CD4-positive, CD25-positive, alpha-beta regulatory T cell (primary cell): ENCODE measurements at regions not wholly inside any gene's neighbourhood (a gene's known extent, or its start where the extent isn't known, plus 50 kb on each side); places are given as distances from the start of the nearest gene placed in this dataset.

Source experiments
- ATAC-seq, 2 donors: fragments of 150-1000 bp; cut with Tn5 transposase; one replicate each; pipeline ENCODE4 v1.10.0; 2021; ENCODE audit warnings: low read depth in 2 of 2, moderate number of reproducible peaks in 2 of 2, moderate library complexity in 1 of 2
- DNase-seq, 3 donors: peaks; one replicate each; pipeline versions ENCODE4 v3.0.0 to v3.0.0-alpha.2; 2012 to 2022; ENCODE audit warnings: mixed read lengths in 1 of 3
- H3K27ac ChIP-seq: one replicate; pipeline ENCODE4 v1.7.0; 2013; ENCODE audit warnings: mild to moderate bottlenecking, low read length; ENCODE audit not compliant: insufficient read depth, poor library complexity, severe bottlenecking
- H3K27me3 ChIP-seq: one replicate; pipeline ENCODE4 v1.7.0; 2013; ENCODE audit warnings: low read length; ENCODE audit not compliant: control insufficient read depth, insufficient read depth
- H3K36me3 ChIP-seq: one replicate; pipeline ENCODE4 v1.7.0; 2013; ENCODE audit warnings: mild to moderate bottlenecking, low read length, moderate library complexity; ENCODE audit not compliant: control insufficient read depth, insufficient read depth
- H3K4me1 ChIP-seq: 2 replicates; pipeline ENCODE4 v1.7.0; 2013; ENCODE audit warnings: mild to moderate bottlenecking, low read length; ENCODE audit not compliant: insufficient read depth, control insufficient read depth, poor library complexity, severe bottlenecking
- H3K4me3 ChIP-seq: one replicate; pipeline ENCODE4 v1.7.0; 2013; ENCODE audit warnings: low read depth, mild to moderate bottlenecking, low read length, moderate library complexity
- H3K9me3 ChIP-seq, 2 experiments: 1 replicate in 1 of 2; 2 replicates in 1 of 2; pipeline ENCODE4 v1.7.0; 2013; ENCODE audit warnings: low read length in 2 of 2, mild to moderate bottlenecking in 1 of 2, moderate library complexity in 1 of 2; ENCODE audit not compliant: control insufficient read depth in 2 of 2
- H3K27ac Mint-ChIP-seq, 3 donors: one replicate each; pipeline ENCODE4 v1.8.0; 2020 to 2022; ENCODE audit warnings: mild to moderate bottlenecking in 3 of 3, mixed read lengths in 3 of 3, moderate library complexity in 2 of 3
- H3K27me3 Mint-ChIP-seq: one replicate; pipeline ENCODE4 v1.8.0; 2022; ENCODE audit warnings: mild to moderate bottlenecking, mixed read lengths
- H3K36me3 Mint-ChIP-seq: one replicate; pipeline ENCODE4 v1.8.0; 2020; ENCODE audit warnings: mixed read lengths
- H3K4me1 Mint-ChIP-seq, 4 donors: one replicate each; pipeline ENCODE4 v1.8.0; 2020 to 2022; ENCODE audit warnings: mixed read lengths in 4 of 4, mild to moderate bottlenecking in 1 of 4
- H3K4me3 Mint-ChIP-seq, 4 donors: one replicate each; pipeline ENCODE4 v1.8.0; 2020 to 2022; ENCODE audit warnings: mild to moderate bottlenecking in 4 of 4, mixed read lengths in 4 of 4, moderate library complexity in 3 of 4
- H3K9me3 Mint-ChIP-seq, 7 donors: one replicate each; pipeline ENCODE4 v1.8.0; 2020 to 2022; ENCODE audit warnings: mixed read lengths in 7 of 7, mild to moderate bottlenecking in 3 of 7, moderate library complexity in 2 of 7

- ATAC-seq (no peak), DNase-seq (no peak)
- Histone ChIP-seq H3K27me3 (no peaks in the 10 kb centered on the region), H3K27ac (no peak overlapping the region), H3K36me3 (no peaks in the 10 kb centered on the region), H3K4me1 (no peaks in the 10 kb centered on the region), H3K9me3 (no peaks in the 10 kb centered on the region), H3K4me3 (no peak overlapping the region)
- Mint-ChIP-seq H3K27ac (no peak overlapping the region), H3K4me3 (no peak overlapping the region), H3K36me3 (no peaks in the 10 kb centered on the region), H3K4me1 (no peaks in the 10 kb centered on the region), H3K27me3 (no peaks in the 10 kb centered on the region), H3K9me3 (peaks cover 2 to 33% (median 6%) of the 10 kb centered on the region in 7 donors)
These were observed 1411.1 kb upstream of the PCDH7 start for GRCh38 chr4:29309050-29309449.

GRCh38 chr4:29310252-29310651, 1409.9 kb upstream of the PCDH7 start:
- no peak overlapping the region for H3K27ac Mint-ChIP-seq
- ATAC-seq (no peak), DNase-seq (no peak)
- H3K4me1 Mint-ChIP-seq: no peaks in the 10 kb centered on the region
- H3K4me3 Mint-ChIP-seq: no peak overlapping the region
- no peaks in the 10 kb centered on the region for H3K9me3 ChIP-seq
- peaks cover 2 to 29% (median 6%) of the 10 kb centered on the region in 7 donors for H3K9me3 Mint-ChIP-seq
- H3K27me3 Mint-ChIP-seq: no peaks in the 10 kb centered on the region
- no peak overlapping the region for H3K4me3 ChIP-seq
- H3K36me3 ChIP-seq: no peaks in the 10 kb centered on the region
- H3K27ac ChIP-seq: no peak overlapping the region
- H3K27me3 ChIP-seq: no peaks in the 10 kb centered on the region
- H3K4me1 ChIP-seq: no peaks in the 10 kb centered on the region
- no peaks in the 10 kb centered on the region for H3K36me3 Mint-ChIP-seq

- H3K27me3 ChIP-seq: no peaks in the 10 kb centered on the region
- H3K4me1 ChIP-seq: no peaks in the 10 kb centered on the region
- H3K27ac ChIP-seq: no peak overlapping the region
- Mint-ChIP-seq H3K36me3 (no peaks in the 10 kb centered on the region), H3K4me3 (no peak overlapping the region), H3K9me3 (peaks cover 1 to 29% (median 6%) of the 10 kb centered on the region in 7 donors), H3K27ac (no peak overlapping the region), H3K4me1 (no peaks in the 10 kb centered on the region), H3K27me3 (no peaks in the 10 kb centered on the region)
- no peaks in the 10 kb centered on the region for H3K36me3 ChIP-seq
- H3K9me3 ChIP-seq: no peaks in the 10 kb centered on the region
- ATAC-seq (no peak), DNase-seq (no peak)
- no peak overlapping the region for H3K4me3 ChIP-seq
These were observed 1408.9 kb upstream of the PCDH7 start for GRCh38 chr4:29311247-29311646.

- DNase-seq (no peak), ATAC-seq (no peak)
- no peak overlapping the region for H3K4me3 ChIP-seq
- peak overlapping the region in 1 of 4 donors; percentile 71 for H3K4me3 Mint-ChIP-seq
- H3K27me3 ChIP-seq: no peaks in the 10 kb centered on the region
- H3K27ac ChIP-seq: no peak overlapping the region
- no peaks in the 10 kb centered on the region for H3K36me3 Mint-ChIP-seq
- no peaks in the 10 kb centered on the region for H3K4me1 ChIP-seq
- H3K4me1 Mint-ChIP-seq: no peaks in the 10 kb centered on the region
- no peaks in the 10 kb centered on the region for H3K27me3 Mint-ChIP-seq
- no peaks in the 10 kb centered on the region for H3K36me3 ChIP-seq
- H3K9me3 ChIP-seq: peaks cover 3% of the 10 kb centered on the region in 2 experiments
- H3K9me3 Mint-ChIP-seq: peaks cover 0 to 16% (median 9%) of the 10 kb centered on the region in 7 donors
- no peak overlapping the region for H3K27ac Mint-ChIP-seq
These were observed 1400.4 kb upstream of the PCDH7 start for GRCh38 chr4:29319663-29320340.

- Histone ChIP-seq H3K27me3 (no peaks in the 10 kb centered on the region), H3K9me3 (peaks cover 3% of the 10 kb centered on the region in 2 experiments), H3K27ac (no peak overlapping the region), H3K4me1 (no peaks in the 10 kb centered on the region), H3K36me3 (no peaks in the 10 kb centered on the region), H3K4me3 (no peak overlapping the region)
- no peak for DNase-seq
- Mint-ChIP-seq H3K4me1 (no peaks in the 10 kb centered on the region), H3K36me3 (no peaks in the 10 kb centered on the region), H3K9me3 (peaks cover 2 to 18% (median 9%) of the 10 kb centered on the region in 7 donors), H3K27me3 (no peaks in the 10 kb centered on the region), H3K4me3 (no peak overlapping the region), H3K27ac (no peak overlapping the region)
- ATAC-seq: no peak
These were observed 1399.1 kb upstream of the PCDH7 start for GRCh38 chr4:29320947-29321620.

- ATAC-seq: no peak
- no peak overlapping the region for H3K27ac Mint-ChIP-seq
- peaks cover 0 to 21% (median 5%) of the 10 kb centered on the region in 7 donors for H3K9me3 Mint-ChIP-seq
These were observed 1394.2 kb upstream of the PCDH7 start for GRCh38 chr4:29326004-29326403.

GRCh38 chr4:29326816-29327215, 1393.4 kb upstream of the PCDH7 start:
- Histone ChIP-seq H3K4me1 (no peaks in the 10 kb centered on the region), H3K9me3 (peaks cover 0 to 3% of the 10 kb centered on the region in 2 experiments), H3K27me3 (no peaks in the 10 kb centered on the region), H3K27ac (no peak overlapping the region), H3K36me3 (no peaks in the 10 kb centered on the region), H3K4me3 (no peak overlapping the region)
- DNase-seq: no peak
- Mint-ChIP-seq H3K4me3 (no peak overlapping the region), H3K27ac (no peak overlapping the region), H3K4me1 (no peaks in the 10 kb centered on the region), H3K9me3 (peaks cover 4 to 22% (median 7%) of the 10 kb centered on the region in 7 donors), H3K27me3 (no peaks in the 10 kb centered on the region), H3K36me3 (no peaks in the 10 kb centered on the region)
- ATAC-seq: no peak

More at GRCh38 chr4:29326004-29326403, 1394.2 kb upstream of the PCDH7 start:
- H3K27ac ChIP-seq: no peak overlapping the region
- H3K9me3 ChIP-seq: peaks cover 0 to 3% of the 10 kb centered on the region in 2 experiments
- H3K27me3 ChIP-seq: no peaks in the 10 kb centered on the region
- H3K4me3 ChIP-seq: no peak overlapping the region
- no peak for DNase-seq
- no peaks in the 10 kb centered on the region for H3K4me1 Mint-ChIP-seq
- no peaks in the 10 kb centered on the region for H3K27me3 Mint-ChIP-seq
- H3K36me3 ChIP-seq: no peaks in the 10 kb centered on the region
- H3K4me1 ChIP-seq: no peaks in the 10 kb centered on the region
- H3K4me3 Mint-ChIP-seq: no peak overlapping the region
- no peaks in the 10 kb centered on the region for H3K36me3 Mint-ChIP-seq

GRCh38 chr4:29336861-29337260, 1383.3 kb upstream of the PCDH7 start:
- Histone ChIP-seq H3K36me3 (no peaks in the 10 kb centered on the region), H3K27ac (no peak overlapping the region), H3K27me3 (no peaks in the 10 kb centered on the region), H3K4me1 (no peaks in the 10 kb centered on the region), H3K9me3 (peaks cover 0 to 8% of the 10 kb centered on the region in 2 experiments), H3K4me3 (no peak overlapping the region)
- H3K36me3 Mint-ChIP-seq: no peaks in the 10 kb centered on the region
- H3K27me3 Mint-ChIP-seq: no peaks in the 10 kb centered on the region
- ATAC-seq (no peak), DNase-seq (no peak)
- H3K4me1 Mint-ChIP-seq: no peaks in the 10 kb centered on the region
- H3K27ac Mint-ChIP-seq: no peak overlapping the region
- no peak overlapping the region for H3K4me3 Mint-ChIP-seq
- peaks cover 3 to 32% (median 9%) of the 10 kb centered on the region in 7 donors for H3K9me3 Mint-ChIP-seq
